Ovary (tissue), 7 donors: ENCODE measurements at regions not wholly inside any gene's neighbourhood (a gene's known extent, or its start where the extent isn't known, plus 50 kb on each side); places are given as distances from the start of the nearest gene placed in this dataset.

Experiments
- DNase-seq, 5 donors: peaks; one replicate each; pipeline ENCODE4 v3.0.0-alpha.2; 2019 to 2020
- H3K27ac ChIP-seq, 2 donors: fragments of 200-600 bp; one replicate each; pipeline versions ENCODE4 v1.5.1 to v1.8.0; 2019 to 2022
- H3K27me3 ChIP-seq: fragments of 200-600 bp; one replicate; pipeline ENCODE4 v1.8.0; 2022
- H3K36me3 ChIP-seq: fragments of 200-600 bp; sonication (generic); one replicate; pipeline ENCODE4 v1.5.1; 2019
- H3K4me1 ChIP-seq: one replicate; pipeline ENCODE4 v1.8.1; 2013; ENCODE audit warnings: mild to moderate bottlenecking, moderate library complexity; ENCODE audit not compliant: insufficient read depth
- H3K4me3 ChIP-seq: fragments of 200-600 bp; sonication (generic); one replicate; pipeline ENCODE4 v1.5.1; 2017
- H3K9me3 ChIP-seq, 2 donors: fragments of 200-600 bp in 1 of 2; sonication (generic) in 1 of 2; one replicate each; pipeline versions ENCODE4 v1.5.1 to v1.8.1; 2013 to 2019; ENCODE audit warnings: mild to moderate bottlenecking in 1 of 2, moderate library complexity in 1 of 2
- CTCF ChIP-seq, 3 donors: fragments of 450-650 bp in 2 of 3; fragments of 200-600 bp in 1 of 3; IDR thresholded peaks; one replicate each; pipeline versions ENCODE4 v1.5.1 to v1.8.0; 2016 to 2022; ENCODE audit warnings: antibody characterized with exemption in 3 of 3, mild to moderate bottlenecking in 1 of 3
- EP300 ChIP-seq: sonication (generic); formaldehyde crosslinking; IDR thresholded peaks from one replicate; pipeline ENCODE4 v1.6.1; 2017; ENCODE audit warnings: antibody characterized with exemption
- POLR2A ChIP-seq: fragments of 450-650 bp; IDR thresholded peaks from one replicate; pipeline ENCODE4 v1.6.1; 2017; ENCODE audit warnings: antibody characterized with exemption, mild to moderate bottlenecking, moderate library complexity
- WGBS, 3 donors: extraction: QIAGEN DNeasy Blood & Tissue Kit in 1 of 3; methylation state at CpG; one replicate each; pipeline versions ENCODE4 v1.1.5 to v1.1.7; 2013 to 2017; 5-methylcytosine and 5-hydroxymethylcytosine counted together
- intact Hi-C, 4 donors: fragments of 100-400 bp; cut with DNase I; formaldehyde crosslinking; loops; one replicate each; pipeline versions ENCODE4 v1.11.0 to v1.15.1; 2022 to 2023
- donor health status: DM: no; HTN: no; CAD: no; lungs with moderate emphysema.
- donor health status: DM: no; HTN: no; CAD: no.
- donor health status: Bipolar disorder and iron deficiency.
- donor health status: DM: no; HTN: no; CAD: no.
- donor health status: DM: yes; HTN: yes; CAD: no.

DNA sequence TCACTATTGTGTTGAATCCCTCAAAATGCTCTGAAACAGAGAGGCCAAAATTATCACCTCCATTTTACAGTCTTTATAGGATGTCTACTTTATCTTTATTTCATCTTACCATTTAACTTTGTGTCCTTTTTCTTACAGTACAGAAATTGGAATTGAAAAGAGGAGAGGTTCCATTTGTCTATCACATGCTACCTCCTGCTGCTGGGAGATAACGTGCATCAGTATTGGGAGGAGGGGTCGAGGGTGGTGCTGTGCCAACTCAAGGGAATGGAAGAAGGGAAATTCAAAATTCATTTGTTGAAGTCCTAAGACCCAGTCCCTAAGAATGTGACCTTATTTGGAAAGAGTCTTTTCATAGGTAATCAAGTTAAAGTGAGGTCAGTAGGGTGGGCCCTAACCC, 85.3 kb downstream of the HHIPL2 start:
- intact Hi-C loops = no loop called here
- Histone ChIP-seq H3K36me3 (no peaks in the 10 kb centered on the region), H3K27me3 (no peaks in the 10 kb centered on the region), H3K4me3 (no peak overlapping the region), H3K9me3 (peaks cover 0 to 3% of the 10 kb centered on the region in 2 donors), H3K4me1 (peaks cover 2% of the 10 kb centered on the region), H3K27ac (no peak overlapping the region)
- no peak for DNase-seq
- WGBS, 3 donors = 66 to 76% (median 68%) methylated on average over 2 of the region's 2 CpGs
- TF ChIP-seq CTCF (IDR thresholded peaks at IDR 0.05) (no peak), EP300 (no peak), POLR2A (no peak)

DNA sequence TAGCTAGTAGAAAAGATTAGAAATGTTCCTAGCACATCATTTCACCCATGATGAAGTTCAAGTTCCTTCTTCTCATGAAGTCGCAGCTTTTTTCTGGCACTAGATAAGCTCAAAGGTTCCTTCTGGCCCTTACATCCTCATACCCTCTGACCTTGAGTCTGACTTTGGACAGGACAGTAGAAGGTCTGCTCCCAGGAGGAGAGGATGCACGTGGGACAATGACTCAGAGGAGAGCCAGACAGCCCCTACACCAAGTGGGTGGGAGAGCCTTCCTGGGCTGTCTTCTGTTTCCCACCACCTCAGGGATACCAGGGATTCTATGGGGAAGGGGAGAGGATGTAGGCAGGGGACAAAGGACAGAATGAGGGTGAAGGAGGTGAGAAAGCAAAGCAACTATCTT, 86.0 kb downstream of the HHIPL2 start:
- no peak for TF ChIP-seq CTCF (IDR thresholded peaks at IDR 0.05)
- TF ChIP-seq EP300 = no peak
- no peak for TF ChIP-seq POLR2A
- no peaks in the 10 kb centered on the region for H3K36me3 ChIP-seq
- peaks cover 0 to 4% of the 10 kb centered on the region in 2 donors for H3K9me3 ChIP-seq
- H3K27ac ChIP-seq = no peak overlapping the region
- WGBS, 3 donors = 53 to 70% (median 57%) methylated on average over 2 of the region's 2 CpGs
- peaks cover 2% of the 10 kb centered on the region for H3K4me1 ChIP-seq
- H3K27me3 ChIP-seq = no peaks in the 10 kb centered on the region
- H3K4me3 ChIP-seq = no peak overlapping the region
- intact Hi-C loops = no loop called here
- no peak for DNase-seq

- H3K9me3 ChIP-seq = peaks cover 0 to 4% of the 10 kb centered on the region in 2 donors
- intact Hi-C loops = loop anchor here in 2 of 4 donors (10.0 kb wide), 2 partner anchors 975 to 985 kb away; no protein-coding TSS in a partner anchor
- no peaks in the 10 kb centered on the region for H3K27me3 ChIP-seq
- no peak for DNase-seq
- 52 to 61% (median 61%) methylated on average over 3 of the region's 3 CpGs for WGBS, 3 donors
- no peak overlapping the region for H3K27ac ChIP-seq
- H3K4me3 ChIP-seq = no peak overlapping the region
- H3K4me1 ChIP-seq = no peaks in the 10 kb centered on the region
- H3K36me3 ChIP-seq = no peaks in the 10 kb centered on the region
- TF ChIP-seq POLR2A (no peak), CTCF (IDR thresholded peaks at IDR 0.05) (no peak), EP300 (no peak)
These were observed 88.3 kb downstream of the HHIPL2 start for GRCh38 chr1:222459652-222460051.

- WGBS, 3 donors = 62 to 79% (median 74%) methylated on average over 1 of the region's 1 CpG
- intact Hi-C loops = loop anchor here in 2 of 4 donors (10.0 kb wide), 2 partner anchors 973 to 983 kb away; no protein-coding TSS in a partner anchor
- no peaks in the 10 kb centered on the region for H3K36me3 ChIP-seq
- DNase-seq = no peak
- no peaks in the 10 kb centered on the region for H3K4me1 ChIP-seq
- no peaks in the 10 kb centered on the region for H3K27me3 ChIP-seq
- H3K4me3 ChIP-seq = no peak overlapping the region
- H3K9me3 ChIP-seq = peaks cover 0 to 4% of the 10 kb centered on the region in 2 donors
- TF ChIP-seq CTCF (IDR thresholded peaks at IDR 0.05) (no peak), EP300 (no peak), POLR2A (no peak)
- no peak overlapping the region for H3K27ac ChIP-seq
These were observed 90.4 kb downstream of the HHIPL2 start for GRCh38 chr1:222457513-222457912.
